Heart left ventricle (tissue), 16 donors: ENCODE measurements at regions not wholly inside any gene's neighbourhood (a gene's known extent, or its start where the extent isn't known, plus 50 kb on each side); places are given as distances from the start of the nearest gene placed in this dataset.
"Not testable (repeated sequence)": the region's sequence is repeated elsewhere in the genome, so short reads cannot be mapped to it uniquely, and the experiment has no call there.

ENCODE experiments used
- ATAC-seq, 4 donors: fragments of 200-7000 bp; cut with Tn5 transposase; one replicate each; pipeline ENCODE4 v1.9.1; 2020 to 2022; ENCODE audit warnings: moderate library complexity in 4 of 4, mild to moderate bottlenecking in 3 of 4, moderate number of reproducible peaks in 1 of 4
- DNase-seq, 5 donors: peaks; one replicate each; pipeline ENCODE4 v3.0.0-alpha.2; 2020
- H3K27ac ChIP-seq, 12 donors: fragments of 200-600 bp; sonication (generic) in 4 of 12; one replicate each; pipeline versions ENCODE4 v1.5.0 to v1.8.0; 2016 to 2022; ENCODE audit warnings: mild to moderate bottlenecking in 2 of 12
- H3K27me3 ChIP-seq, 9 donors: fragments of 200-600 bp; sonication (generic) in 2 of 9; one replicate each; pipeline versions ENCODE4 v1.5.1 to v1.8.0; 2016 to 2022; ENCODE audit warnings: mild to moderate bottlenecking in 3 of 9
- H3K36me3 ChIP-seq, 9 donors: fragments of 200-600 bp; sonication (generic) in 2 of 9; one replicate each; pipeline versions ENCODE4 v1.5.0 to v1.8.0; 2018 to 2022; ENCODE audit warnings: mild to moderate bottlenecking in 2 of 9
- H3K4me1 ChIP-seq, 12 donors: fragments of 200-600 bp; sonication (generic) in 4 of 12; one replicate each; pipeline versions ENCODE4 v1.5.0 to v1.8.0; 2016 to 2022; ENCODE audit warnings: mild to moderate bottlenecking in 3 of 12
- H3K4me3 ChIP-seq, 12 donors: fragments of 200-600 bp; sonication (generic) in 4 of 12; one replicate each; pipeline versions ENCODE4 v1.5.0 to v1.8.0; 2017 to 2022; ENCODE audit warnings: mild to moderate bottlenecking in 9 of 12, moderate library complexity in 4 of 12
- H3K9me3 ChIP-seq, 12 donors: fragments of 200-600 bp; sonication (generic) in 4 of 12; one replicate each; pipeline versions ENCODE4 v1.5.0 to v1.8.0; 2016 to 2022; ENCODE audit warnings: mild to moderate bottlenecking in 1 of 12
- CTCF ChIP-seq, 12 donors: fragments of 200-600 bp; sonication (generic) in 4 of 12; IDR thresholded peaks; one replicate each; pipeline versions ENCODE4 v1.5.0 to v1.8.0; 2018 to 2022; ENCODE audit warnings: antibody characterized with exemption in 12 of 12, mild to moderate bottlenecking in 5 of 12
- POLR2A ChIP-seq, 2 donors: fragments of 450-650 bp; IDR thresholded peaks; one replicate each; pipeline ENCODE4 v1.6.1; 2017; ENCODE audit warnings: antibody characterized with exemption in 2 of 2, mild to moderate bottlenecking in 2 of 2, moderate library complexity in 2 of 2
- WGBS, 4 donors: extraction: QIAGEN DNeasy Blood & Tissue Kit in 2 of 4; methylation state at CpG; one replicate each; pipeline versions ENCODE4 v1.1.5 to v1.1.7; 2013 to 2018; 5-methylcytosine and 5-hydroxymethylcytosine counted together
- intact Hi-C, 10 donors: fragments of 100-400 bp; cut with DNase I; formaldehyde crosslinking; loops; one replicate each; pipeline versions ENCODE4 v1.11.1 to v1.14.2; 2022
- donor health status: ischemic (EF 13 %, LVEDD 7.1; RV severe dilation, severe dysfunction).
- donor health status: healthy with polysubstance abuse.
- donor health status: DM: no; HTN: yes; CAD: no.
- donor health status: DM: no; HTN: no; CAD: no.
- donor health status: ischemic (EF 25% LVEDD 6.9; RV normal size, moderate dysfunction).
- donor health status: ischemic (EF 25% LVEDD 5.7; RV mildly dilated, moderate dysfunction).
- donor health status: healthy.
- donor health status: DM: yes; HTN: yes; CAD: no.
- donor health status: ischemic (EF 35%, LVEDD 5.7; RV mildly dilated, moderate dysfunction).
- donor health status: nonischemic (EF 11% LVEDD 7.7; RV severe dilation, severe dysfunction).
- donor health status: DM: yes; HTN: yes; CAD: no.
- donor health status: PGD.
- donor health status: ischemic (EF 29% LVEDD 5.4; RV normal size, mild dysfunction).
- donor health status: nonischemic (EF 23%, LVEDD 6.1; RV moderate dilation, normal function).

- intact Hi-C loops, result no loop called here
- Histone ChIP-seq H3K36me3 (no peaks in the 10 kb centered on the region), H3K4me1 (no peaks in the 10 kb centered on the region), H3K4me3 (no peak overlapping the region), H3K27ac (no peak overlapping the region), H3K9me3 (no peaks in the 10 kb centered on the region), H3K27me3 (no peaks in the 10 kb centered on the region)
- 68 to 77% (median 72%) methylated on average over 5 of the region's 5 CpGs for WGBS, 4 donors
- no peak for DNase-seq
- TF ChIP-seq CTCF (IDR thresholded peaks at IDR 0.05) (no peak), POLR2A (IDR thresholded peaks at IDR 0.05) (no peak)
- ATAC-seq, result no peak
Measured at GRCh38 chr5:69011910-69012309, 81.9 kb upstream of the SLC30A5 start.

- WGBS, 4 donors, result 82 to 100% (median 90%) methylated on average over 2 of the region's 2 CpGs
- TF ChIP-seq CTCF (IDR thresholded peaks at IDR 0.05), result no peak
- no peak for TF ChIP-seq POLR2A (IDR thresholded peaks at IDR 0.05)
Measured at GRCh38 chr5:69013481-69013880, 80.3 kb upstream of the SLC30A5 start.

GRCh38 chr5:69014007-69014406 lies 79.8 kb upstream of the SLC30A5 start:
- intact Hi-C loops, H3K36me3 ChIP-seq, H3K9me3 ChIP-seq, ATAC-seq, H3K4me3 ChIP-seq, H3K4me1 ChIP-seq, DNase-seq, H3K27ac ChIP-seq, H3K27me3 ChIP-seq: not testable (repeated sequence)
- WGBS, 4 donors, result 92 to 100% (median 93%) methylated on average over 2 of the region's 2 CpGs

More at GRCh38 chr5:69013481-69013880, 80.3 kb upstream of the SLC30A5 start:
- Histone ChIP-seq H3K4me3 (no peak overlapping the region), H3K27me3 (no peaks in the 10 kb centered on the region), H3K9me3 (no peaks in the 10 kb centered on the region), H3K27ac (no peak overlapping the region), H3K4me1 (no peaks in the 10 kb centered on the region), H3K36me3 (no peaks in the 10 kb centered on the region)
- DNase-seq, result no peak
- intact Hi-C loops, result no loop called here
- no peak for ATAC-seq

- 73 to 81% (median 81%) methylated on average over 6 of the region's 6 CpGs for WGBS, 4 donors
- Histone ChIP-seq H3K4me1 (no peaks in the 10 kb centered on the region), H3K27ac (no peak overlapping the region), H3K4me3 (no peak overlapping the region), H3K36me3 (no peaks in the 10 kb centered on the region), H3K9me3 (no peaks in the 10 kb centered on the region), H3K27me3 (no peaks in the 10 kb centered on the region)
- intact Hi-C loops, result no loop called here
- no peak for TF ChIP-seq POLR2A (IDR thresholded peaks at IDR 0.05)
- no peak for TF ChIP-seq CTCF (IDR thresholded peaks at IDR 0.05)
- no peak for ATAC-seq
- DNase-seq, result no peak
Measured at GRCh38 chr5:69019668-69020375, 74.0 kb upstream of the SLC30A5 start.

- H3K27ac ChIP-seq, result no peak overlapping the region
- WGBS, 4 donors, result 53 to 57% (median 54%) methylated on average over 5 of the region's 5 CpGs
- H3K36me3 ChIP-seq, result no peaks in the 10 kb centered on the region
- DNase-seq (no peak), ATAC-seq (peak in 2 of 4 donors; percentile 47 to 65)
- no peaks in the 10 kb centered on the region for H3K9me3 ChIP-seq
- intact Hi-C loops, result no loop called here
- H3K4me3 ChIP-seq, result no peak overlapping the region
- no peaks in the 10 kb centered on the region for H3K4me1 ChIP-seq
- TF ChIP-seq POLR2A (IDR thresholded peaks at IDR 0.05) (no peak), CTCF (IDR thresholded peaks at IDR 0.05) (peak; percentile 18 to 57 (median 35))
- H3K27me3 ChIP-seq, result no peaks in the 10 kb centered on the region
Measured at GRCh38 chr5:69024241-69024651, 69.6 kb upstream of the SLC30A5 start.
